ENCODE measurements at regions not wholly inside any gene's neighbourhood (a gene's known extent, or its start where the extent isn't known, plus 50 kb on each side); places are given as distances from the start of the nearest gene placed in this dataset.
A peak's percentile ranks its signal among the peaks of the same experiment; 100 is the strongest.

DNA sequence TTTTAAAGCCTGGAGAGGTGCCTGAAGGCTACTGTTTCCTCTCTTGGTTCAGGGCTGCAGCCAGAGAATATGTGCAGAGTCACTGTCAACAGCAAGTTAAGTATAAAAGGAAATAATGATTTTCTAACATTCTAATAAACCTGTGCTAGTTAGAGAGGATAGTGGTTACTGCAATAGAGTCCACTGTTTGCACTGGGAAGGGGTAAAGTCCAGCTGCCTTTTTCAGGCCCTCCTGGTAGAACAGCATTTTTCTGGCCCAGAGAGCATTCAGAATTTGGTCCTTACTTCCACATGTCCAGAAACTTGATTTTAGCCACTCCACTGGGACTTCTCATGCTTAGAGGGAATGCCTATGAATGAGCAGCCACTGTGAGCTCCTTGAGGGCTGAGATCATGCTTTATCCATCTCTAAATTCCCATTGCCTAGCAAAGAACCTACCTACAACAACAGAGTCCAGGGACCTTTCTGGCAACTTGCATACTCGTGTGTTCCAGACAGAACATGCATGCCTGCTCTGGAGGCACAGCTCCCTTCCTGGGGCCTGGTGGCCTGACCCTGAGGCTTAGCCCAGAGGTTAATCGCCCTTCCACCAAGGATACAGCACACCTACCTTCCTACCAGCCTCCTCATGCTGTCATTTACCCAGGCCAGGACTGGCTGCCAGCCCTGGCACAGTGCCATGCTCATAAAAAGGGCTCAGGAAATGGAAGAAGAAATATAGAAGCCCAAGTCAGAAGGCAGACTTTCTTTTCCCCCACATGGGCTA, 50.3 kb upstream of the ATP13A3 start:
- Histone ChIP-seq H3K4me1 (ENCODE audit: control insufficient read depth, insufficient read depth, low read length) (peaks cover 19% of the 10 kb centered on the region), H3K4me2 (ENCODE audit: low read length) (peak overlapping the region; percentile 58), H3K9me3 (replicated peaks; ENCODE audit: low read length) (peaks cover 9% of the 10 kb centered on the region), H3K36me3 (ENCODE audit: insufficient read depth, low read length) (no peaks in the 10 kb centered on the region), H3K27me3 (ENCODE audit: control insufficient read depth, insufficient read depth, low read length) (no peaks in the 10 kb centered on the region), H3K9ac (ENCODE audit: low read depth, low read length) (peak overlapping the region; percentile 47), H3K4me3 (ENCODE audit: low read length) (peak overlapping the region; percentile 4)
